NCI-H226 (cell line): ENCODE measurements at regions not wholly inside any gene's neighbourhood (a gene's known extent, or its start where the extent isn't known, plus 50 kb on each side); places are given as distances from the start of the nearest gene placed in this dataset.
"Not testable (repeated sequence)": the region's sequence is repeated elsewhere in the genome, so short reads cannot be mapped to it uniquely, and the experiment has no call there.

Experiments
- DNase-seq: peaks from one replicate; pipeline ENCODE4 v3.0.0-alpha.2; 2015

DNA sequence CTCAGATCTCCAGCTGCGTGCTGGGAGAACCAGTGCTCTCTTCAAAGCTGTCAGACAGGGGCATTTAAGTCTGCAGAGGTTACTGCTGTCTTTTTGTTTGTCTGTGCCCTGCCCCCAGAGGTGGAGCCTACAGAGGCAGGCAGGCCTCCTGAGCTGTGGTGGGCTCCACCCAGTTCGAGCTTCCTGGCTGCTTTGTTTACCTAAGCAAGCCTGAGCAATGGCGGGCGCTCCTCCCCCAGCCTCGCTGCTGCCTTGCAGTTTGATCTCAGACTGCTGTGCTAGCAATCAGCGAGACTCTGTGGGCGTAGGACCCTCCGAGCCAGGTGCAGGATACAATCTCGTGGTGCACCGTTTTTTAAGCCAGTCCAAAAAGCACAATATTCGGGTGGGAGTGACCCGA lies 864.4 kb downstream of the GBE1 start:
- not testable (repeated sequence) for DNase-seq

DNA sequence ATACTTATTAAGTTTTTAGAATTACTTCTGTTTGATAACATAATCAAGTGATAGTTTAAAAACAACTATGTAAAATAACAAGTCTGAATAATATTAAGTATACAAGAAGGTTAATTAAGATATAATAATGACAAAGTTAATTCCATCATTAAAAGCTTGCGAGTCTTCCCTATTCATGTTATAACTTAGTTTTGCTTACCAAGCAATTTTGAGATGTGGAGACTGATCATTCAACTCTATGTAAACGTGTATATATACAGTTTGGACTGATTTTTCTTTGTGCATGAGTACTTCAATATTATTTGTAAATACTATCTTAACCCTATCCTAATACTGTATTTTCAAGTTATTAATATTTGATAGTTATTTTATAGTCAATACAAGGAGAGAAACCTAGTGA lies 870.9 kb downstream of the GBE1 start:
- no peak for DNase-seq

DNA sequence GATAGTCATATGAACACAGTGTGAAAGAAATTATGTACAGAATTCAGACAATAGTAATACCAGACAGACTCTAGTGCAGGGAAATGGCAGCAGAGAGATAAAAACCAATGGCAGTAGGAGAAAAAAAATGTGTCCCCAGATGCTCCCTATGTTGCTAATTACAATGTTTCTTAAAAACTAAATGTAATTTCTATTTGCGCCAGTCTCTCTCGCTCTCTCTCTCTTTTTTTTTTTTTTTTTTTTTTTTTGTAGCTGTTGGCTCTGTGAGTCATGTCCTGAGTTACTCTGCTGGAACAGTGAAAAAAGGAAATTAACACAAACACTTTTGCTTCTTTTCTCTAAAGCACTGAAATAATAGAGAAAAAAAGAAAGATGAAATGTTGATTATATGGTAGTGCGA lies 871.9 kb downstream of the GBE1 start:
- no peak for DNase-seq

DNA sequence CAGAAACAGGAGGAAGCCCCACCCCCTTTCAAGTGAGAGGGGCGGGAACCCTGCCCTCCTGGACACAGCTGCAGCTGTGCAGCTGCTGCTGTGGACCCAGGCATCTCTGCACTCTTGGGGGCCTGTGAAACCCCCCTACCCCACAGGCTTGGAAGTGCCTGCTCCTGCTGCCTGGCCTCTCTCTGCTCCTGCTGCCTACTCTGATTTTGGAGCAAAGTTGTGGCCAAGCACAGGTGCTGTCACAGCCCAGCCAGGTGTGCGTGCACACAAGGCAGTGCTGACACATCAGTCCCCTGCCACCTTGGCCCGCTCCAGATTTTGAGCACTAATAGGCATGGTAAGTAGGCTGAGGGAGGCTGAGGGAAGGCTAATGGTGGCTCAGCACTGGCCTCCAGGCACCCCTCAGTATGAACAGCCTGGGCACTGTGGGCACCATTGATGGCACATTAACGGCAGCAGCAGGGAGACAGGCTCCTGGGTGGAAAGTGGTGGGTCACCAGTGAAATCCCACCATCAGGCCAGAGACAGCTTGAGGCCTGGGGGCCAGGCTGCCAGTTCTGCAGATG lies 890.9 kb downstream of the GBE1 start:
- DNase-seq: no peak

DNA sequence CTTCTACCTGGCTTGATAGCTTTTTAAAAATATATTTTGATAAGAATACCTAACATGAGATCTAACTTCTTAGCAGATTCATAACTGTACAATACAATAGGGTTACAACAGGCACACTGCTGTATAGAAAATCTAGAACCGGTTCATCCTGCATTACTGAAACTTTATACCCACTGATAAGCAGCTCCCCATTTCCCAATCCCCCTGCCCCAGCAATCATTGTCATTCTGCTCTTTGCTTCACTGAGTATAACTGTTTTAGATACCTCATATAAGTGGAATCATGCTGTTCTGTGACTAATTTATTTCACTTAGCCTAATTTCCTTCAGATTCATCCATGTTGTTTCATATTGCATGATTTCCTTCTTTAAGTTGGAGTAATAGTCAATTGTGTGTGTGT lies 906.0 kb downstream of the GBE1 start:
- no peak for DNase-seq

DNA sequence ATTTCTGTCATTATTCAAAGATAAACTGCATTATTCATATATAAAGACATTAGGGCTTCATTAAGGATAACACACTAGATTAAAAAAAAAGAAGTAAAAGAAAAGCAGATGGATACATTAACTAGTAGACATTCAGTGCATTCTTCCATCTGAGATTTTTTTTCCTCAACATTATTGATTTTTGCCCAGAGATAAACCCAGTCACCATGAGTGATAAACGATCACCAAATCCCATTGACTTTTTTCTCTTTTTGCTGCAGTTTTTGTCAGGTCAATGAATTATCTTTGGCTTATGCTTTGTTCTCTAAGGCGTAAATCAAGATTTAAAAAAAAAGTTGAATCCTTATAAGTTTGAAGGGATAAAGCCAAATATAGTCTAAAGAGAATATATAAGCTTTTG lies 925.0 kb downstream of the GBE1 start:
- no peak for DNase-seq

DNA sequence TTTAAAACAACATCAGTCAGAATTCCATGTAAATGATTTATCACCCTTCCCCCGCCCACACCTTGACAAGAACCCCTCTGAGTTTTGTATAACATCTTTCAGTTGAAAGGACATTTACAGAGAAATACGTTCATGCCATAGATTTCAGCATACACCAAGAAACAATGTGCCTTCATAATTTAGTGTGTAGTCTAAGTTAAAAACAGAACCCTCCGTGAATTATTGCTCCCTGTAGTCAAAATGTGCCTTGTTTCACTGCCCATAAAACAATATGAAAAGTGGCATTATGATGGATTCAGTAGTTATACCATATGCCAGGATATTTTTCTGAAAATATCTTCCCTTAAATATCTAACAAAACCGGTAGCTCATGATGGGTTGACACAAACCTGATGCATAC lies 953.9 kb downstream of the GBE1 start:
- no peak for DNase-seq

DNA sequence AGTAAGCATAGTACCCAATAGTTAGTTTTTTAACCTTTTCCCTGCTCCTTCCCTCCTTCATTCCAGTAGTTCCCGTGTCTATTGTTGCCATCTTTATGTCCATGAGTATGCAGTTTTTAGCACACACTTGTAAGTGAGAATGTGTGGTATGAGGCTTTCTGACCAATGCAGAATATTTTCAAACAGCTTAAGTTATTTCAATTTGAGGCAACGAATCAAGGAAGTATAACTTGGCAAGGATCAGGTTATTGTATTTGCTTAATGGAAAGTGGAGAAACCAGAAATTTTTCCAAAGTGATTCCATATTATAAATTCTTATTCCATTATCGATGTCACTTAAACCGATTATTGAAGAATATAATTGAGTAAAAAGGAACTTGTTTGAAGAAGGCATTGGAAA lies 954.8 kb downstream of the GBE1 start:
- no peak for DNase-seq

DNA sequence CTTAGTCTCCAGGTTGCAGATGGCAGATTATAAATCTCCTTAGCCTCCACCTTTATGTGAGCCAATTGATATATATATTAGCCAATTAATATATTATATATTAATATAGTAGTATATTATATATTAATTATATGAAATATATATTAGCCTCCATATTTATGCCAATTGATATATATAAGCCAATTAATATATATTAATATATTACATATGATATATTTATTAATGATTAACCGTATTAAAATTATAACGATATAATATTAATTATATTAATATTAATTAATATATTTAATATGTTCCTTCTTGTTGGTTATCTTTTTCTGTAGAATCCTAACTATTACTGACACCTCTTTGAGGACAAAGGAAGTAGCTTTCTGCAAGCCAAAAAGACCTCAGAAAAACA lies 972.5 kb downstream of the GBE1 start:
- DNase-seq: no peak

DNA sequence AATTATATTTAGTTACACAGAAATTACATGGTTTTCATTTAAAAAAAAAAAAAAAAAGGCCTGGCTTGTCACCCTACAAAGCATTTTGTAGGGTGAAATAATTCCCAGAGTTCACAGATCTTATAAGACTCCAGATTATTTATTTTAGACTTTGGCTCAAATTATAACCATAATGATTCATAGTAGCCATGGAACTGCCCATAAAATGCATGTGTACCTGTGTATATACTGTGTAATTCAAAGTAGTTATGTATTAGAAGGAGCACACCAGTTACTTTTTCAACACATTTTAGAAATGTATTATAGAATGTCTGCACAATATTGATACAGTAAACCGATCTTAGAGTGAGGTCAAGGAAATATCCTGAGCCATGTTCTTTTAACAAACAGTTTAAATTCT lies 975.6 kb downstream of the GBE1 start:
- DNase-seq: no peak

DNA sequence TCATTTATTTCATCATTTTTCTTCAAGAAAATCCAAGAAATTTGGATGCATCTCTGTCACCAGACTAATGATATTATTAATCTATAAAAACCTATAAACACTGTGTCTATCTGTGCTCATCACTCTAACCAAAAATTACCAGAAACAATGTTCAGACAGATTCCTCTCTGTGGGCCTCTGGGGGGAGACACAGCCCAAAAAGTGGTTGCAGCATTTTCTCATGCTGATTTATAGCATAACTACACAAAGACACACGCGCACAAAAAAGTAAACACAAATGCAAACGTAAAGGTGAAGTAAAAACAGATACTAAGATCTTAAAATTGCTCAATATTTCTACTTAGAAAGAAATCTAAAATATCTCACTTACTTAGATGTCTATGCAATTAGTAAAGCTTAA lies 976.0 kb downstream of the GBE1 start:
- no peak for DNase-seq

DNA sequence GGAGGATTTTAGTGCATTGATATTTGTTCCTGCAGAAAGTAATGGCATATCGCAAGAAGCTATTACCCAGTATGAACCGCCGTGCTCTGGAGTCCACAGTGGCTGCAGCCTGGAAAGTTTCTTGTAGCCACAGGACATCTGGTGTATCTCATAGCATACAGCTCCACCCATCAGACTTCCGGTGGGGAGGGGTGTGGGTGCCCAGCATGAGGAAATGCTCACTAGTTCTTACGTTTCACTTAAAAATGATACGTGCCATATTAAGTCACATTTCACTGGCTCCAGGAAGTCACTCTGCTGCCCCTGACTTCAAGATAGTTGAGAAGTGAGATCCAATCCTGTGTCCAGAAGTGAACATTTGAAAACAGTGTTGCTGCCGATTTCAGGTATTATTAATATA lies 990.4 kb downstream of the GBE1 start:
- no peak for DNase-seq

DNA sequence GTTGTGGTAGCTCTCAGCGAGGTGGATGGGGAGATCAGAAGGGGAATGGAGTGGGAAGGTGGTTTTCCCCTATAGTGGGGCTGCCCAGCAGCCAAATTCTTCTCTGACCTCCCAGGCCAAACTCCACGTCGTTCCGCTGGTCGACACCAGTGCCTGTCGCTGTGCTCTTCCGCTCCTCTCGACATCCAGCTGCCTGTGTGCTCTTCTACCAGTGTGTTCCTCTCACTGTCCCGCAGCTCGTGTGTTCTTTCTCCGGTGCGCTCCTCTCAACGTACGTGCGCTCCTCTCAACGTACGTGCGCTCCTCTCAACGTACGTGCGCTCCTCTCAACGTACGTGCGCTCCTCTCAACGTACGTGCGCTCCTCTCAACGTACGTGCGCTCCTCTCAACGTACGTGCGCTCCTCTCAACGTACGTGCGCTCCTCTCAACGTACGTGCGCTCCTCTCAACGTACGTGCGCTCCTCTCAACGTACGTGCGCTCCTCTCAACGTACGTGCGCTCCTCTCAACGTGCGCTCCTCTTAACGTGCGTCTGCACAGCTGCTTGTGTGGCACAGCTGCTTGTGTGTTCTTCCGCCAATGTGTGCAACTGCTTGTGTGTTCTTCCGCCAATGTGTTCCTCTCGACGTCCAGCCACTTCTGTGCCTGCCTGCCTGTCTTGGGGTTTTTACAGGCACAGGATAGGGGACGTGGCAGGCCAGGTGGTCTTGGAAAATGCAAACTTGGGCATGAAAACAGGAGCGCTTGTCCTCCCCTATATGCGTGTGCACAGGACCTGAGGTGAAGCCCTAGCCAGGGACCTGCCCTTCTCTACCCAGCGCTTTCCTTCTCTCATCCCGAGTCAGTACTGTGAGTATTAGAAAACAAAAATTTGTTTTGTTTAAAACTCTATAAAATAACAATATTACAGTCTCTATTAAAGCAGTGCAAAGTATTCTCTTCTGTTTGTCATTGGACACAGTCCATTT lies 991.1 kb downstream of the GBE1 start:
- no peak for DNase-seq

DNA sequence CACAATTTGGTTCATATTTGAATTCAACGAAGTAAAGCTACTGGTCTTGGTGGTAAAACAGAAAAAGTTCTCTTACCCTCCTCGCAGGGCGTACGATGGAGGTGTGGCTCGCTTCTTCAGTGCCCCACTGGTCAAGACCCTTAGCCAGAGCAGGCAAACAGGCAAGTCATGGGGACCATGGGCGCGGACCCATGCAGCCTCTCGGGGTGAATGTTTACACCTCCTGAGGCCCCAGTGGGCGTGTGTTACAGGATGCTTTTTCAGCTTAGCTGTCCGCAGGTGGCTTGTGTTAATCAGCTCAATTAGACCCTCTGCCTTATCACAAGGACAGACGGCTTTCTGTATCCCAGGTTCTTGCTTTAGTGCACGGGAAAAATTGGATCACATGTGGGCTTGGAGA lies 991.8 kb downstream of the GBE1 start:
- no peak for DNase-seq

DNA sequence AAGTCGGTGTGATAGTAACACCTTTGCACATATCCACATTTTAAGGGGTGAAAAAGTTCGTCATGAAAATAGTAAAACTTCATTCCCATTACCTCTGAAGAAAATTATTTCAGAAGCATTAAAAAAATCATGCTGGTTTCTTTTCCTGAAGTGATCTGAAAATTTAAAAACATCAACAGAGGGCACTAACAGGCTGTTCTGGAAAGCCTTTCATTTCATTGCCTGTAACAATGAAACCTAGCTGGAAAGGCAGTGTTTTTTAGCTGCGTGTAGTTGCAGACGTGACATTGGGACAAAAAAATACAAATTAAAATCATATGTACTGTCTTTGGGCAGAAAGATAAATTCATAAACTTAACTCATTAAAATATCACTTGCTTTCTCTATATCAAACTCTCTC lies 993.8 kb downstream of the GBE1 start:
- DNase-seq: no peak

DNA sequence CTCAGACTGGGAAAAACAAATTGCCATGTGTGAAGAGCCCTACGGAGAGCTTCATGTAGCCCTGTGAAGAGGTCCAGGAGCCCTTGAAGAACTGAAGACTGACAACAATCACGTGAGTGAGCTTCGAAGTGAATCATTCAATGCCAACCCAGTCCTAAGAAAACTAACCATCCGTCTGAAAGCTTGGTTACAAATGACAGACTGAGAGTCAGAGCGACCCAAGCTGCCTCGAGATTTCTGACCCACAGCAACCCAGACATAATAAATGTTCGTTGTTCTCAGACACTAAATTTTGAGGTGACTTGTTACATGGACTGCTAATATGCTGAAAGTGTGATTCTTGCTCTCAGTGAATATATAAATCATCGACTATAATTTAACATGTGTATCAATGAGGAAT lies 987.2 kb upstream of the ROBO1 start:
- DNase-seq: no peak

DNA sequence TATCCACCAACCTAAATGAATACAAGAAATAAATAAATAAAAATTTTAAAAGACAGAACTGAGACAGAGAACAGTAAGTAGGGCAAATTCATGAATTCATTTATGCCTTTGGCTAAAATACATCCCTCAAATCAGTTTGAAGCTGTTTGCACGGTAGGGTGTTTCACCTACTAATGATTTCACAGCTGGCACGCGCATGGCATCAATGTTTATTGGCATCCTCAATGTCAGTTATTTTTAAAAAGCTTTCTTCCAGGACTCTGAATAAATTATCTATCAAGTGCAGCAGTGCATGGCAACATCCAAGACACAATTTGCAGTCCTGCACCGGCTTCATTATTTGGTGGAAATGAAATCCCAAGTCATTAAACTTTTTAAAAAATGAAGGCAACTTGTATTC lies 985.2 kb upstream of the ROBO1 start:
- DNase-seq: no peak

DNA sequence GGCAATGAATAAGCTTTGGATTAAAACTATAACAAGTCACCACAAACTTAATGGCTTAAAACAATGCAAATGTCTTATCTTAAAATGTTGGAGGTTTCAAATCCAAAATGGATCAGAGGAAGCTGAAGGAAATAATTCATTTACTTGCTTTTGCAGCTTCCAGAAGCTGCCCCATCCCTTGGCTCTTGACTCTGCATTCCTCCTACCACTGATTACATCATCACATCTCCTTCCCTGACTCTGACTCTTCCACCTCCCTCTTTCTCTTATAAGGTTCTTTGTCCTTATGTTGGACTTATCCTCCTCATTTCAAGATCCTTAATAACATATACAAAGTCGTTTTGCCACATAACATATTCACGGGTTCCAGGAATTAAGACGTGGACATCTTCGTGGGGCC lies 982.8 kb upstream of the ROBO1 start:
- DNase-seq: peak; percentile 13

DNA sequence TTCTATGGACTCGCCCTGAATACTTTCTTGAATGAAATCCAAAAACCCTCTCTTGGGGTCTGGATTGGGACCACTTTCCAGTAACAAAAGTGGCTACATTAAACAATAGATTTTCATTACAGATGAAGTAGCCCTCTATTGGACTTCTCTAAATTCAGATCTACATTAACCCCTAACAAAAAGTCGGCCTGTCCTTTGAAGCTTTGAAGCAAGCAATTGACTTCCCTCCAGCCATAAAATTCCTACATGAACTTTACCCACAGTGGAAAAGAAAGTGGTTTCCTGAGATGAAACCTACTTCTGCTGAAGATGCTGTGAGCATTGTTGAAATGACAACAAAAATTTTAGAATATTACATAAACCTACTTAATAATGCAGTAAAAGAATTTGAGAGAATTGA lies 967.1 kb upstream of the ROBO1 start:
- DNase-seq: no peak

DNA sequence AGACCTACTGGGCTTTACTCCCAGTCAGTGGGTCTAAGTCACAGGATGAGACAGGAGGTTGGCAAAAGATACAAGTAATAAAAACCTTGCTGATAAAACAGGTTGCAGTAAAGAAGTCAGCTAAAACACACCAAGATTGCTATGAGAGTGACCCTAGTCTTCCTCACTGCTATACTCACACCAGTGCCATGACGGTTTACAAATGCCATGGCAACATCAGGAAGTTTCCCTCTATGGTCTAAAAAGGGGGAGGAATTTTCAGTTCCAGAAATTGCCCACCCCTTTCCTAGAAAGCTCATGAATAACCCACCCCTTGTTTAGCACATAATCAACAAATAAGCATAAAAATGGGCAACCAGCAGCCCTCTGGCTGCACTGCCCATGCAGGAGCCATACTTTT lies 966.7 kb upstream of the ROBO1 start:
- no peak for DNase-seq

DNA sequence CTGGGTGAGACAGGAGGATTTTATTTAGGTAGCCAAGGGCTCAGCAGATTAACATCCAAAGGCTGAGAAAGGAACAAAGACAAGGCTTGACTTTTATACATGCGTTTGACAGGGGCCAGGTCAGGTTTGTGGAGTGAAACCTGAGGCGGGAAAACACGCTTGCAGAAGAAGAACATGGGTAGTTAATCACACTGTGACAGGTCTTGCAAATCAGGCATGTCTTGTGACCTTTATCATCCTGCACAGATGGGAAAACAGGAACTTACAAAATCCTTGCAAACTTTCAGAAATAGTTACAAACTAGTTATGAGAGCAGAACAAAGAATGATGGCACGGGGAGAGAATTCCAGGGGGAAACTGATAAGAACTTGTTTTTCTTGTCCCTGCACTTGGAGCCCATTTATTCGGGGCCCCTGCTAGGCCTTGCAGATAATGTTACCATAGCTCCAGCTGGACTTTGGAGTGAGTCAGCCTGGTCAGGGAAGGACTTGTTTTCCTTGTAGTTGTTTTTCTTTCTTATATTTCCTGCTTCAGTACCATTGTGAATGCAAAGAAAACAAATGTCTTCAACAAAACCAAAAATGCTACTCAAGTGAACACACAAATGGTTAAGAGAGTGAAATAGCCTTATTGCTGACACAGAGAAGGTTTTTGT lies 965.9 kb upstream of the ROBO1 start:
- peak; percentile 69 for DNase-seq

DNA sequence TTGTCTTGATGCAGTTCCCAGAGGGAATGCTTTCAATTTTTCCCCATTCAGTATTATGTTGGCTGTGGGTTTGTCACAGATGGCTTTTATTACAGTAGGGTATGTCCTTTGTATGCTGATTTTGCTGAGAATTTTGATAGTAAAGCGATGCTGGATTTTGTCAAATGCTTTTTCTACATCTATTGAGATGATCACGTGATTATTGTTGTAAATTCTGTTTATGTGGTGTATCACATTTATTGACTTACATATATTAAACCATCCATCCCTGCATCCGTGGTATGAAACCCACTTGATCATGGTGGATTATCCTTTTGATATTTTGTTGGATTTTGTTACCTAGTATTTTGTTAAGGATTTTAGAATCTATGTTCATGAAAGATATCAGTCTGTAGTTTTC lies 959.8 kb upstream of the ROBO1 start:
- DNase-seq: not testable (repeated sequence)

DNA sequence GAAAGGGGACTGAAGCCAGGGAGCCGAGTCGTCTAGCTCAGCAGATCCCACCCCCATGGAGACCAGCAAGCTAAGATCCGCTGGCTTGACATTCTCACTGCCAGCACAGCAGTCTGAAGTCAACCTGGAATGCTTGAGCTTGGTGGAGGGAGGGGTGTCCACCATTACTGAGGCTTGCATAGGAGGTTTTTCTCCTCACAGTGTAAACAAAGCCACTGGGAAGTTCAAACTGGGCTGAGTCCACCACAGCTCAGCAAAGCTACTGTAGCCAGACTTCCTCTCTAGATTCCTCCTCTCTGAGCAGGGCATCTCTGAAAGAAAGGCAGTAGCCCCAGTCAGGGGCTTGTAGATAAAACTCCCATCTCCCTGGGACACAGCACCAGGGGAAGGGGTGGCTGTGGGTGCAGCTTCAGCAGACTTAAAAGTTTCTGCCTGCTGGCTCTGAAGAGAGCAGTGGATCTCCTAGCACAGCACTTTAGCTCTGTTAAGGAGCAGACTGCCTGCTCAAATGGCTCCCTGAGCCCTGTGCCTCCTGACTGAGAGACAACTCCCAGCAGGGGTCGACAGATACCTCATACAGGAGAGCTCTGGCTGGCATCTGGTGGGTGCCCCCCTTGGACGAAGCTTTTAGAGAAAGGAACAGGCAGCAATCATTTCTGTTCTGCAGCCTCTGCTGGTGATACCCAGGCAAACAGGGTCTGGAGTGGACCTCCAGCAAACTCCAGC lies 942.0 kb upstream of the ROBO1 start:
- not testable (repeated sequence) for DNase-seq

DNA sequence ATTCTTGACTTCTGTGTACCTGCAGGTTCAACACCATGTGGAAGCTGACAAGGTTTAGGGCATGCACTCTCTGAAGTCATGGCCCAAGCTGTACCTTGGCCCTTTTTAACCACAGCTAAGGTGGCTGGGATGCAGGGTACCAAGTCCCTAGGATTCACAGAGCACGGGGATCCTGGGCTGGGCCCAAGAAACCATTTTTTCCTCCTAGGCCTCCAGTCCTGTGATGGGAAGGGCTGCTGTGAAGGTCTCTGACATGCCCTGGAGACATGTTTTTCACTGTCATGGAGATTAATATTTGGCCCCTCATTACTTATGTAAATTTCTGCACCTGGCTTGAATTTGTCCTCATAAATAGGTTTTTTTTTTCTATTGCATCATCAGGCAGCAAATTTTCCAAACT lies 937.5 kb upstream of the ROBO1 start:
- DNase-seq: no peak
